HK-2 (cell line): ENCODE measurements at regions not wholly inside any gene's neighbourhood (a gene's known extent, or its start where the extent isn't known, plus 50 kb on each side); places are given as distances from the start of the nearest gene placed in this dataset.

ENCODE experiments used
- DNase-seq: peaks from one replicate; pipeline ENCODE4 v3.0.0-alpha.2; 2018; ENCODE audit not compliant: unreplicated experiment

GRCh38 chr22:48585916-48586798 lies 1241.5 kb downstream of the BRD1 start:
- no peak for DNase-seq

- DNase-seq = no peak
Measured at GRCh38 chr22:48584170-48584569, 1243.5 kb downstream of the BRD1 start.

GRCh38 chr22:48581796-48582469 lies 1245.7 kb downstream of the BRD1 start:
- no peak for DNase-seq

GRCh38 chr22:48581205-48581766 lies 1246.4 kb downstream of the BRD1 start:
- DNase-seq = no peak

DNA sequence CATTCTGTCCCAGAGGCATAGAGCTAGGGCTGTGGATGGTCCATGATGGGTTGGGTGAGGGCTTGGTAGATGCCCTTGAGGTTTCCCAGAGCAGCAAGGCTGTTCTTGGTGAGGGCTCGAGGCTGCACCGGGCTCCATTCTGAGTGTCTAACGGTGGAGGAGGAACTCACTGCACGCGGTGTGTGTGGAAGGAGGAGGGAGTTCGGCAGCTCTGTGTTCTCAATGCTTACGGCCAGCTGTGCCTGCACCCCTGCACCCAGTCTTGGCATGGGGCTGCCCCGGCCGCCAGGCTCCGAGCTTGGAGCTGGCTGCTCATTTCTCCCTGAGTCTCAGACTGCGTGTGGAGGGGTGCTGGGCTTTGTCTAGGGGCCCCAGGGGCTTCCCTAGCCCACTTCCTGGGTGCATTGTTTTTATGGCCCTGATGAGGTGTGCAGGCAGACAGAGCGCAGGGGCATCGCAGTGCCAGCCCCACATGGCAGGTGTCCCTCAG lies 1247.1 kb downstream of the BRD1 start:
- no peak for DNase-seq

GRCh38 chr22:48579928-48580309 lies 1247.8 kb downstream of the BRD1 start:
- no peak for DNase-seq

DNA sequence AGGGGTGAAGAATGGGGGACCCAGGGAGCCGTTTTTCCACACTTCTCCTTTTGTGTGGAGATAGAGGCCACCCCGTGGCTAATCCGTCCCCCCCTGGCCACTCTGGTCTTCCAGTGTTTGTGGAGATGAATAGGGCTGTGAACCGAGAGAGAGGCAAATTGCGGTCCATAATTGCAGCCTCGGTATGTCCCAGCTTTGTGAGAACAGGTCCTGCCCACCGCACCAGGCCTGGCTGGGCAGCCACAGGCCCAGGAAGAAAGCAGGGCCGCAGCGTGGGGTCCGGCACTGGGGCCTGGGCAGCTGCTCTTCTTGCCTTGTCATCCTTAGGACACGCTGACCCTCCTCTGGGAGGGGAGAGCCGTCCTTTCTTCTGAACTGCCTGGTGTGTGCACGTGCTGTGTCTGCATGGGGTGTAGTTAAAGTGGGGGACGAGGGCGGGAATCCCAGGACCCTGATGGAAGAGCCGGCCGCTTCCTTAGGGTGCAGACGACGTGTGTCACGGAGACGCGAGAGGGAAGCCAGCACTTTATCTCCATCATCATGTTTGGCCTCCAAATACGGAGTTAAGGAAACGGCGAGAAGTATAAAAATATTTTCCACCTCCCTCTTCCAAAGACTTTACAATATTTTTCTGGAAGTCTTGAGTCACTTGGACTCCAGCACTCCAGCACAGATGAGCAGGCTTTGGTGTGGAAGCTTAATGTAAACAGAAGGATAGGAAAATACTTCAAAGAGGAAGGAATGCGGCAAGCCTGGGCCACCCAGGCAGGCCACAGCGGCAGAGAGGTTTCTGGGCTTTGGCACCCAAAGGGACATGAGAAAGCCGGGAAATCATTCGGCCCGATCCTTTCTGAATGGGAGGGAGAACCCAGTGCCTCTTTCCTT lies 1248.4 kb downstream of the BRD1 start:
- no peak for DNase-seq

- DNase-seq = no peak
Measured at GRCh38 chr22:48578138-48579042, 1249.3 kb downstream of the BRD1 start.

- DNase-seq = no peak
Measured at GRCh38 chr22:48577691-48578090, 1250.0 kb downstream of the BRD1 start.

GRCh38 chr22:48577014-48577690 lies 1250.5 kb downstream of the BRD1 start:
- no peak for DNase-seq

DNA sequence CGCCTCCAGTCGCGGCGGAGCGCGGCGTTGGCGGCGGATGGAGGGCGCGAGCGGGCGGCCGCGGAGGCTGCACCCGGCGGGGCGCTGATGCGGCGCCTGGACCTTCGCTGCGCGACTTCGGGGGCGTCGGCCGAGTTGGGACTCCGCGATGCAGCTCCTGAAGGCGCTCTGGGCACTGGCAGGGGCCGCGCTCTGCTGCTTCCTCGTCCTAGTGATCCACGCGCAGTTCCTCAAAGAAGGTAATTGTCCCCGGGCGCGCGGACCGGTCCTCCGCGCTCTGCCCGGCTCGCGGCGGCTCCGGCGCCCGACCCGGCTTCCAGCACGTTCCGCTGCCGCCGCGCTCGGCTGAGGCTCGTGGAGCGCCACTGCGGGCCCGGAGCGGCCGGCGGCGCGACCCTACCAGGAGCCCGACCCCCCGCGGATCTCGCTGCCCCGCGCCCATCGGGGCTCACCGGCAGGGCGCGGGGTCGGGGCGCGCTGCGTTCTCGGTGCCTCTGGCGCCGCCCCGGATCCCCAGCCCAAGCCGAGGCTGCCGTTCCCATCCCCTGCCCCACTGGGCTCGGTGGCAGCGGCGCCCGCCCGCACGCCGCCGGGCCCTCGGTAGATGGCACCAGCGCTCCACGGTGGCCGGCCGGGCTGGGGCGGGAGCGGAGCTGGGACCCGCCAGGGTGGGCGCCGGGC lies 1251.2 kb downstream of the BRD1 start:
- DNase-seq = no peak

GRCh38 chr22:48575618-48576332 lies 1251.9 kb downstream of the BRD1 start:
- no peak for DNase-seq

- DNase-seq = no peak
Measured at GRCh38 chr22:48574776-48575617, 1252.7 kb downstream of the BRD1 start.

DNA sequence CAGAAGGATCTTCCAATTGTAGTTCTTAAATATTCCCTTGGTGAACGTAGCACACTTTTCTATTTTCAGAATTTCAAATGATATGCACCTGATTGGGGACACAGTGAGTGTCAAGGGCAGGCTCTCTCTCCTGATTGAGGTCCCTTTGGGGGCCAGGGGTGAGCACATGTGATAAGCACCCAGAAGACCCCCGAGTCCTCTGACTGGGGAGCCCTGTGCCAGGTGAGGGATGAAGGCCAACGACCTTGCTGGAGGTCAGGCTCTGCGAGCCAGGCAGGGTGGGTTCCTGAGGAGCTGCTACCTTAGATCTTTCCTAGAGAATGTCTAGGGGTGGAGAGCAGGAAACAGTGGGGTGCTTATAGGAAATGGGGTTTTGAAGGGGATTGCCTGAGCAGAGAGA lies 1253.9 kb downstream of the BRD1 start:
- DNase-seq = no peak

GRCh38 chr22:48572951-48573350 lies 1254.7 kb downstream of the BRD1 start:
- no peak for DNase-seq

DNA sequence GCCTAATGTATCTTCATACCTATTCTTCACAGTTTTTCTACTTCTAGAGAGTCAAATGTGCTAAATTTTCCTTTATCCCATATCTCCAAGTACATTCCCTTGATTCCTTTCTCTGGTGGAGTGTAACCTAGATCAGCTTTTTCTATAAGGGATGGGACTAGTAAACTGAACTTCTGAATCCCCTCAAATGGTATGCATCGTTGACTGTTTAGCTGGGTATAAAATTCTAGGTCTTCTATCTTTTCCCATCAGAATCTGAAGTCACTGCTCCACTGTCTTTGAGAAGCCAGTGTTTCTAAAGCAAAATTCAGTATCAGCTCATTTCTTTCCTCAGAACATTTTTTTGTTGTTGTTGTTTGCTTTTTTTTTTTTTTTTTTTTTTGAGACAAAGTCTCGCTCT lies 1256.8 kb downstream of the BRD1 start:
- DNase-seq = no peak

DNA sequence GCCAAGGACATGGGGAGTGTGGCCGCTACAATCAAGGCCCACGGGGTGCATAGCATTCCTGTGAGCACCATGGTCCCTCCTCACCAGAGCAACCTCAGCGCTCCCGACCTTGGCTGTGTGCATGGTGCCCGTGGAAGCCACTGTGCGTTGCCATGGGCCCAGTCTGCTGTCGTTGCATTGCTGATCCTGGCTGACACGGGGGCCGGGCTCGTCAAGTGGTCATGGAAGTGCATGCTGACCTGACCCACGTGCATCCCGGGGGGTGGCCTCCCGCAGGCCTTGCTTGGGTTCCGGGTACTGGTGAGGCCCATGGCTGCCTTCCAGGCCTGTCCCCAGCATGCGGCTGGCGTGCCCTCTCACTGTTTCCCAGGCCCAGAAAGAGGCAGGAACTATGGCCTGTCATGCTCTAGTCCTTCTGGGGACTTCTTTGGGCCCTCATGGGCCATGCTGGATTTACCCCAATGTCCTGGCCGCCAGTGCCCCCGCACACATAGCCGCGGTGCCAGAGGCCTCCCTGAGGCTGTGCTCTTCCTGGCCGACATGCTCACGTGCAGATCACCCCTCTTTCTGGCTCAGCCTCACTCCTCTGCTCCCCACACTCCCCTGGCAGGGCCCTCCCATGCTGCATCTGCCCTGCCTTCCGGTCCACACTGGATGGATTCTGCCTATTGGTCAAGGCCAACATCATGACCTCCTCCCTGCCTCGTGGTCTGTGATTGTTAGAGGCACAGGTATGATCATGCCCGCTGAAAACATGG lies 1258.0 kb downstream of the BRD1 start:
- DNase-seq = no peak
